ENCODE measurements at regions not wholly inside any gene's neighbourhood (a gene's known extent, or its start where the extent isn't known, plus 50 kb on each side); places are given as distances from the start of the nearest gene placed in this dataset.

DNA sequence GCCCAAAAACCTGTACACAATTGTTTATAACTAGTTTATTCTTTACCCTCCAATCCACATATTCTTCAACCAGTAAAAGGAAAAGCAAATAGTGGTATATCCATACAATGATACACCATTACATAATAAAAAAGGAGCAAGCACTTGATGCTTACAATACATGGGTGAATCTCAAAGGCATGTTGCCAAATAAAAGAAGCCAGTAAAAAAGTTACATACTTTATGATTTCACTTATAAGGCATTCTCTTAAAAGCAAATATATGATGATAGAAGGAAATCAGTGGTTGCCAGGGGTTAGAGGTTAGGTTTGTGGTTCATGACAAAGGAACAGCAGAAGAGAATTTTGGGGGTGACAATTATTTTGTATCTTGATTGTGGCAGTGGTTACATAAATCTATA lies 896.1 kb upstream of the LCORL start:
- POLR2A ChIA-PET = no interaction called here
- CTCF ChIA-PET = interaction anchor here (1.3 kb wide), 1 partner anchor 10 kb away, joined by 3 read pairs; no protein-coding TSS in a partner anchor
- no peak for DNase-seq (ENCODE audit: extremely low spot score)

GRCh38 chr4:18914182-18914581 lies 892.6 kb upstream of the LCORL start:
- POLR2A ChIA-PET = no interaction called here
- DNase-seq (ENCODE audit: extremely low spot score) = no peak
- CTCF ChIA-PET = interaction anchor here (1.1 kb wide), 1 partner anchor 10 kb away, joined by 3 read pairs; no protein-coding TSS in a partner anchor
- TF ChIP-seq, protein P1, sequence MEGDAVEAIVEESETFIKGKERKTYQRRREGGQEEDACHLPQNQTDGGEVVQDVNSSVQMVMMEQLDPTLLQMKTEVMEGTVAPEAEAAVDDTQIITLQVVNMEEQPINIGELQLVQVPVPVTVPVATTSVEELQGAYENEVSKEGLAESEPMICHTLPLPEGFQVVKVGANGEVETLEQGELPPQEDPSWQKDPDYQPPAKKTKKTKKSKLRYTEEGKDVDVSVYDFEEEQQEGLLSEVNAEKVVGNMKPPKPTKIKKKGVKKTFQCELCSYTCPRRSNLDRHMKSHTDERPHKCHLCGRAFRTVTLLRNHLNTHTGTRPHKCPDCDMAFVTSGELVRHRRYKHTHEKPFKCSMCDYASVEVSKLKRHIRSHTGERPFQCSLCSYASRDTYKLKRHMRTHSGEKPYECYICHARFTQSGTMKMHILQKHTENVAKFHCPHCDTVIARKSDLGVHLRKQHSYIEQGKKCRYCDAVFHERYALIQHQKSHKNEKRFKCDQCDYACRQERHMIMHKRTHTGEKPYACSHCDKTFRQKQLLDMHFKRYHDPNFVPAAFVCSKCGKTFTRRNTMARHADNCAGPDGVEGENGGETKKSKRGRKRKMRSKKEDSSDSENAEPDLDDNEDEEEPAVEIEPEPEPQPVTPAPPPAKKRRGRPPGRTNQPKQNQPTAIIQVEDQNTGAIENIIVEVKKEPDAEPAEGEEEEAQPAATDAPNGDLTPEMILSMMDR (IDR thresholded peaks at IDR 0.05; ENCODE audit: control extremely low read depth, extremely low read depth, low read depth, missing control alignments) = no peak

More for the DNA sequence above, 896.1 kb upstream of the LCORL start:
- TF ChIP-seq, protein P1 (IDR thresholded peaks at IDR 0.05; ENCODE audit: control extremely low read depth, extremely low read depth, low read depth, missing control alignments) = no peak

- ChIA-PET POLR2A (no interaction called here), CTCF (no interaction called here)
- TF ChIP-seq, protein P1 (IDR thresholded peaks at IDR 0.05; ENCODE audit: control extremely low read depth, extremely low read depth, low read depth, missing control alignments) = no peak
- no peak for DNase-seq (ENCODE audit: extremely low spot score)
These were observed 873.4 kb upstream of the LCORL start for GRCh38 chr4:18894928-18895327.

- TF ChIP-seq, protein P1 (IDR thresholded peaks at IDR 0.05; ENCODE audit: control extremely low read depth, extremely low read depth, low read depth, missing control alignments) = no peak
- CTCF ChIA-PET = interaction anchor here (1.4 kb wide), 1 partner anchor 9 kb away, joined by 3 read pairs; no protein-coding TSS in a partner anchor
- no peak for DNase-seq (ENCODE audit: extremely low spot score)
- POLR2A ChIA-PET = no interaction called here
These were observed 860.9 kb upstream of the LCORL start for GRCh38 chr4:18882468-18882867.

DNA sequence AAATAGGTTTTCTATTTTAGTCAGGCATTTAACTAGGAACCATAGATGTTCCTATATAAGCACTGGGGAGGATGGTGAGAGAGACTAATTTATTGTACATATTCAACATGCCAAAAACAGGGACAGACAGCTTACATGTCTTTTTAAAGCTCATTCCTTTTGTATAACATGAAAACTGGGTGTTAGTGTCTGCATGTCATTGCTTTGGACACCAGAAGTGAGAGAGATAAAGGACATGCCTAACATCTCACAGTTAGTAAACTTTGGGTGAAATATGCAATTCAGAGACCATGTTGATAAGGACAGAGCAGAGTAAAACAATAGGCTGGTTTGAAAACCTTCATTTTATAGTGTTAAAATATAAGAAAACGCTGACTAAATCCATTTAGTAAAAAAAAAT lies 860.0 kb upstream of the LCORL start:
- POLR2A ChIA-PET = no interaction called here
- no peak for DNase-seq (ENCODE audit: extremely low spot score)
- CTCF ChIA-PET = no interaction called here
- TF ChIP-seq, protein P1 (IDR thresholded peaks at IDR 0.05; ENCODE audit: control extremely low read depth, extremely low read depth, low read depth, missing control alignments) = no peak

- POLR2A ChIA-PET = no interaction called here
- DNase-seq (ENCODE audit: extremely low spot score) = no peak
- CTCF ChIA-PET = no interaction called here
- TF ChIP-seq, protein P1 (IDR thresholded peaks at IDR 0.05; ENCODE audit: control extremely low read depth, extremely low read depth, low read depth, missing control alignments) = no peak
These were observed 859.3 kb upstream of the LCORL start for GRCh38 chr4:18880871-18881270.

DNA sequence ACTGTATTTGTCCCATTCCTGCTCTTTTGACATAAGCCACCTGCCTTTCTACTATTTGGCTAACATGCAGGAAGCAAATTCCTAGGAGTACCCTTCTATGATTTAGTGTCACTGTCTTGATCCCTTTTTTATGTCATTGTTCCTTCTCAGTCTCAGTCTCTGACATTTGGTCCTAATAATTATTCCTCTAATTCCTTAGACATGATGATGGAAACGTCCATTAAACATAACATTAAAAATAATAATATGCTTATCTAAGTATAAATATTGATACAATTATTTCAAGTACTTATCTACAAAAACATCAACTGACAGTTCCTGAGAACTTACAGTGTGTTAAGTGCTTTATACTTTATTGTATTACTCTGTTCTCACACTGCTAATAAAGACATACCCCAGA lies 857.0 kb upstream of the LCORL start:
- TF ChIP-seq, protein P1 (IDR thresholded peaks at IDR 0.05; ENCODE audit: control extremely low read depth, extremely low read depth, low read depth, missing control alignments) = no peak
- DNase-seq (ENCODE audit: extremely low spot score) = no peak
- ChIA-PET POLR2A (no interaction called here), CTCF (interaction anchor here (1.4 kb wide), 1 partner anchor 29 kb away, joined by 3 read pairs; no protein-coding TSS in a partner anchor)

Data from GM10248 (cell line).